ENCODE measurements at regions not wholly inside any gene's neighbourhood (a gene's known extent, or its start where the extent isn't known, plus 50 kb on each side); places are given as distances from the start of the nearest gene placed in this dataset.

- TF ChIP-seq, protein P1, sequence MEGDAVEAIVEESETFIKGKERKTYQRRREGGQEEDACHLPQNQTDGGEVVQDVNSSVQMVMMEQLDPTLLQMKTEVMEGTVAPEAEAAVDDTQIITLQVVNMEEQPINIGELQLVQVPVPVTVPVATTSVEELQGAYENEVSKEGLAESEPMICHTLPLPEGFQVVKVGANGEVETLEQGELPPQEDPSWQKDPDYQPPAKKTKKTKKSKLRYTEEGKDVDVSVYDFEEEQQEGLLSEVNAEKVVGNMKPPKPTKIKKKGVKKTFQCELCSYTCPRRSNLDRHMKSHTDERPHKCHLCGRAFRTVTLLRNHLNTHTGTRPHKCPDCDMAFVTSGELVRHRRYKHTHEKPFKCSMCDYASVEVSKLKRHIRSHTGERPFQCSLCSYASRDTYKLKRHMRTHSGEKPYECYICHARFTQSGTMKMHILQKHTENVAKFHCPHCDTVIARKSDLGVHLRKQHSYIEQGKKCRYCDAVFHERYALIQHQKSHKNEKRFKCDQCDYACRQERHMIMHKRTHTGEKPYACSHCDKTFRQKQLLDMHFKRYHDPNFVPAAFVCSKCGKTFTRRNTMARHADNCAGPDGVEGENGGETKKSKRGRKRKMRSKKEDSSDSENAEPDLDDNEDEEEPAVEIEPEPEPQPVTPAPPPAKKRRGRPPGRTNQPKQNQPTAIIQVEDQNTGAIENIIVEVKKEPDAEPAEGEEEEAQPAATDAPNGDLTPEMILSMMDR (IDR thresholded peaks at IDR 0.05) = no peak
- Mint-ChIP-seq H3K4me1 (no peaks in the 10 kb centered on the region), H3K9me3 (peaks cover 59% of the 10 kb centered on the region), H3K27me3 (ENCODE audit: low read depth, poor library complexity) (no peaks in the 10 kb centered on the region), H3K27ac (no peak overlapping the region), H3K4me3 (no peak overlapping the region), H3K36me3 (ENCODE audit: low read depth) (peaks cover 10% of the 10 kb centered on the region)
- no peak for DNase-seq
Observed at GRCh38 chrX:57204306-57204705, 67.1 kb upstream of the SPIN2A start.

- peaks cover 66% of the 10 kb centered on the region for H3K9me3 Mint-ChIP-seq
- TF ChIP-seq, protein P1 (IDR thresholded peaks at IDR 0.05) = no peak
- H3K36me3 Mint-ChIP-seq (ENCODE audit: low read depth) = peaks cover 33% of the 10 kb centered on the region
- H3K27me3 Mint-ChIP-seq (ENCODE audit: low read depth, poor library complexity) = no peaks in the 10 kb centered on the region
- H3K4me3 Mint-ChIP-seq = no peak overlapping the region
- H3K4me1 Mint-ChIP-seq = no peaks in the 10 kb centered on the region
- no peak overlapping the region for H3K27ac Mint-ChIP-seq
- no peak for DNase-seq
Observed at GRCh38 chrX:57211906-57212305, 74.6 kb upstream of the FAAH2 start.

GRCh38 chrX:57227691-57228090 lies 58.8 kb upstream of the FAAH2 start:
- Mint-ChIP-seq H3K4me3 (no peak overlapping the region), H3K4me1 (no peaks in the 10 kb centered on the region), H3K27me3 (ENCODE audit: low read depth, poor library complexity) (no peaks in the 10 kb centered on the region), H3K27ac (no peak overlapping the region), H3K36me3 (ENCODE audit: low read depth) (peaks cover 27% of the 10 kb centered on the region), H3K9me3 (peaks cover 33% of the 10 kb centered on the region)
- no peak for DNase-seq
- TF ChIP-seq, protein P1 (IDR thresholded peaks at IDR 0.05) = no peak

- DNase-seq = no peak
- Mint-ChIP-seq H3K4me3 (no peak overlapping the region), H3K36me3 (ENCODE audit: low read depth) (peaks cover 26% of the 10 kb centered on the region), H3K27ac (no peak overlapping the region), H3K9me3 (peaks cover 45% of the 10 kb centered on the region), H3K27me3 (ENCODE audit: low read depth, poor library complexity) (no peaks in the 10 kb centered on the region), H3K4me1 (no peaks in the 10 kb centered on the region)
- TF ChIP-seq, protein P1 (IDR thresholded peaks at IDR 0.05) = no peak
Observed at GRCh38 chrX:57232658-57233360, 53.7 kb upstream of the FAAH2 start.
